Mucosa of descending colon (tissue), 3 donors: ENCODE measurements at regions not wholly inside any gene's neighbourhood (a gene's known extent, or its start where the extent isn't known, plus 50 kb on each side); places are given as distances from the start of the nearest gene placed in this dataset.
A peak's percentile ranks its signal among the peaks of the same experiment; 100 is the strongest.

Experiments used
- ATAC-seq: fragments of 200-7000 bp; cut with Tn5 transposase; one replicate; pipeline ENCODE4 v1.9.1; 2020; ENCODE audit warnings: mild to moderate bottlenecking, moderate library complexity
- DNase-seq, 3 donors: peaks; one replicate each; pipeline ENCODE4 v3.0.0-alpha.2; 2020
- H3K36me3 ChIP-seq: fragments of 200-600 bp; one replicate; pipeline ENCODE4 v1.8.0; 2021; ENCODE audit warnings: low read depth, mild to moderate bottlenecking
- H3K4me1 ChIP-seq: fragments of 200-600 bp; one replicate; pipeline ENCODE4 v1.8.0; 2021; ENCODE audit warnings: low read depth, mild to moderate bottlenecking
- H3K4me3 ChIP-seq: fragments of 200-600 bp; one replicate; pipeline ENCODE4 v1.8.0; 2021; ENCODE audit warnings: mild to moderate bottlenecking
- H3K9me3 ChIP-seq: fragments of 200-600 bp; one replicate; pipeline ENCODE4 v1.8.0; 2021; ENCODE audit warnings: mild to moderate bottlenecking
- CTCF ChIP-seq: fragments of 200-600 bp; IDR thresholded peaks from one replicate; pipeline ENCODE4 v1.8.0; 2022; ENCODE audit warnings: antibody characterized with exemption, mild to moderate bottlenecking
- intact Hi-C, 2 donors: fragments of 100-400 bp; cut with DNase I in 1 of 2; cut with micrococcal nuclease in 1 of 2; formaldehyde crosslinking; loops; one replicate each; pipeline versions ENCODE4 v1.11.0 to v1.11.1; 2022; cut with DNase I, micrococcal nuclease
- donor health status: DM: no; HTN: no; CAD: no; lungs with moderate emphysema.
- donor health status: DM: no; HTN: no; CAD: no.
- donor health status: DM: no; HTN: yes; CAD: no.

- no peaks in the 10 kb centered on the region for H3K9me3 ChIP-seq
- intact Hi-C loops, result no loop called here
- no peak for ATAC-seq
- H3K4me3 ChIP-seq, result no peak overlapping the region
- no peaks in the 10 kb centered on the region for H3K36me3 ChIP-seq
- H3K4me1 ChIP-seq, result no peaks in the 10 kb centered on the region
- DNase-seq, result no peak
- TF ChIP-seq CTCF, result no peak
Observed at GRCh38 chr13:52975969-52976368, 52.6 kb upstream of the OLFM4 start.

DNA sequence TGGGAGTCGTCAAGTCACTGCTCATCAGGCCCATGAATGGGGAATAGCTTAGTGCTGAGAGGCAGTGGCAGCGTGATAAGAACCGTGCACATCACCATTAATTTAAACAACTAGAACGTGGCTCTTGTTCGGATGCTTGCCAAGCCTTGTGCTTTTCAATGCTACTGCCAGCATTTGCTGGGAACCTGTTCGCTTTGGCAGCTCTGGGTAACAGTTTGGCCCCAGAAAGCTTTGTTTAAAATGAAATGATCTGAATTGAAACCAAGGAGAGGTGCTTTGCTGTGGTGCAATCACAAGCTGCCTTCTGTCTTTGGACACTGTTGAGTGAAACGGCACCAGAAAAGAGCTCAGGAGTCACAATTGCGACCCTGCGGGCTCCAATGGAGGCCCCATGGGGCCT is 53.5 kb upstream of the OLFM4 start:
- no peak for DNase-seq
- H3K4me3 ChIP-seq, result no peak overlapping the region
- TF ChIP-seq CTCF, result no peak
- no peaks in the 10 kb centered on the region for H3K36me3 ChIP-seq
- no peak for ATAC-seq
- no peaks in the 10 kb centered on the region for H3K9me3 ChIP-seq
- intact Hi-C loops, result no loop called here
- no peaks in the 10 kb centered on the region for H3K4me1 ChIP-seq

- intact Hi-C loops, result no loop called here
- Histone ChIP-seq H3K4me3 (no peak overlapping the region), H3K9me3 (no peaks in the 10 kb centered on the region), H3K4me1 (no peaks in the 10 kb centered on the region), H3K36me3 (no peaks in the 10 kb centered on the region)
- ATAC-seq, result no peak
- TF ChIP-seq CTCF, result no peak
- DNase-seq, result no peak
Observed at GRCh38 chr13:52974711-52975110, 53.9 kb upstream of the OLFM4 start.

- no peak for DNase-seq
- Histone ChIP-seq H3K9me3 (no peaks in the 10 kb centered on the region), H3K4me3 (no peak overlapping the region), H3K36me3 (no peaks in the 10 kb centered on the region), H3K4me1 (no peaks in the 10 kb centered on the region)
- intact Hi-C loops, result no loop called here
- TF ChIP-seq CTCF, result no peak
- no peak for ATAC-seq
Observed at GRCh38 chr13:52969373-52969772, 59.2 kb upstream of the OLFM4 start.

DNA sequence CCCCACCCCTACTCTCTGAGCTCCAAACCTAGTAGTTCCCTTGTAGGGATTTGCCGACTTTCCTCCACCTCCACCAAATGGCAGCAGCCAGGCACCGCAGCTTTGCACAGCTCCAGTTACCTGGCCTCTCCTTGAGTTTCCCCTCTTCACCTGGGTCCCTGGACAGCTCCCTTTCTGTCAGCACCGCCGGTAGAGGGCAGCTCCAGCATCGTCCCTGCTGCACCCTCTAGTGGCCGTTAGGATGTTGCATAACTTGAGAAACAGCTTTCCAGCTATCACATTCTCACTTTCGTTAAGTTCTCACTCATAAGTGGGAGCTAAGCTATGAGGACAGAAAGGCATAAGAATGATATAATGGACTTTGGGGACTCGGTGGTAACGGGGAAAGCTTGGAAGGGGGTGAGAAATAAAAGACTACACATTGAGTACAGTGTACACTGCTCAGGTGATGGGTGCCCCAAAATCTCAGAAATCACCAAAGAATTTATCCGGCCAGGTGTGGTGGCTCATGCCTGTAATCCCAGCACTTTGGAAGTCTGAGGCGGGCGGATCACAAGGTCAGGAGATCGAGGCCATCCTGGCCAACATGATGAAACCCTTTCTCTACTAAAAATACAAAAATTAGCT is 60.4 kb upstream of the OLFM4 start:
- H3K4me3 ChIP-seq, result no peak overlapping the region
- DNase-seq (peak; percentile 71 to 89 (median 82)), ATAC-seq (peak; percentile 100)
- H3K36me3 ChIP-seq, result no peaks in the 10 kb centered on the region
- TF ChIP-seq CTCF, result peak; percentile 89
- H3K9me3 ChIP-seq, result no peaks in the 10 kb centered on the region
- intact Hi-C loops, result no loop called here
- no peaks in the 10 kb centered on the region for H3K4me1 ChIP-seq

- Histone ChIP-seq H3K4me1 (no peaks in the 10 kb centered on the region), H3K4me3 (no peak overlapping the region), H3K9me3 (no peaks in the 10 kb centered on the region), H3K36me3 (no peaks in the 10 kb centered on the region)
- TF ChIP-seq CTCF, result no peak
- no peak for DNase-seq
- no peak for ATAC-seq
- intact Hi-C loops, result no loop called here
Observed at GRCh38 chr13:52961987-52962386, 66.6 kb upstream of the OLFM4 start.
